HCT116 (cell line): ENCODE measurements at regions not wholly inside any gene's neighbourhood (a gene's known extent, or its start where the extent isn't known, plus 50 kb on each side); places are given as distances from the start of the nearest gene placed in this dataset.

Source experiments
- POLR2A ChIP-seq: IDR thresholded peaks from 2 replicates; pipeline ENCODE4 v1.7.0; 2011; ENCODE audit warnings: borderline replicate concordance; ENCODE audit not compliant: insufficient read depth, insufficient read length; ENCODE audit errors: extremely low read depth
- POLR2AphosphoS5 ChIP-seq: IDR thresholded peaks from 2 replicates; pipeline ENCODE4 v1.6.1; 2011; ENCODE audit warnings: mild to moderate bottlenecking, low read depth, low read length, moderate library complexity
- ZNF274 ChIP-seq: fragments of 200-500 bp; sonication (Bioruptor generic); IDR thresholded peaks from 2 replicates; pipeline ENCODE4 v1.6.1; 2014; ENCODE audit warnings: mild to moderate bottlenecking, low read depth, low read length, inconsistent platforms

DNA sequence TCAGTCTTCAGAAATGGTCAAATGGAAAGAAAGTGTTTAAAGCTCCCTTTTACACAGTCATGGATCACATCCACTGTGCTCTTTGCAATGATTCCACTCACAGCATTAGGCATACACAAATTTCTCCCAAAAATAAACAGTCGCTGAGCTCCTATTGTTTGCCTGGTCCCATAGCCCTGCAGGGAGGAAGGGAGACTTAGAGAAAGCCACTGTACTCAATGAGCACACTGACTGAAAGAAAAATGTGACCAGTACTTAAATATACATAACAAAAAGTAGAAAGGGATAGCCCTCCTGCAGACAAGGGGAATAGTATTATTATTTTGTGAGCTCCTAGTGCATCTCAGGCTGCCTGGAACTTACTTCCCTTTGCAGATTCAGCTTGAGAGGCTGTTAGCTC lies 853.2 kb downstream of the GRID1 start:
- no peak for TF ChIP-seq POLR2AphosphoS5
- no peak for TF ChIP-seq ZNF274
- no peak for TF ChIP-seq POLR2A
